ENCODE measurements at regions not wholly inside any gene's neighbourhood (a gene's known extent, or its start where the extent isn't known, plus 50 kb on each side); places are given as distances from the start of the nearest gene placed in this dataset.

DNA sequence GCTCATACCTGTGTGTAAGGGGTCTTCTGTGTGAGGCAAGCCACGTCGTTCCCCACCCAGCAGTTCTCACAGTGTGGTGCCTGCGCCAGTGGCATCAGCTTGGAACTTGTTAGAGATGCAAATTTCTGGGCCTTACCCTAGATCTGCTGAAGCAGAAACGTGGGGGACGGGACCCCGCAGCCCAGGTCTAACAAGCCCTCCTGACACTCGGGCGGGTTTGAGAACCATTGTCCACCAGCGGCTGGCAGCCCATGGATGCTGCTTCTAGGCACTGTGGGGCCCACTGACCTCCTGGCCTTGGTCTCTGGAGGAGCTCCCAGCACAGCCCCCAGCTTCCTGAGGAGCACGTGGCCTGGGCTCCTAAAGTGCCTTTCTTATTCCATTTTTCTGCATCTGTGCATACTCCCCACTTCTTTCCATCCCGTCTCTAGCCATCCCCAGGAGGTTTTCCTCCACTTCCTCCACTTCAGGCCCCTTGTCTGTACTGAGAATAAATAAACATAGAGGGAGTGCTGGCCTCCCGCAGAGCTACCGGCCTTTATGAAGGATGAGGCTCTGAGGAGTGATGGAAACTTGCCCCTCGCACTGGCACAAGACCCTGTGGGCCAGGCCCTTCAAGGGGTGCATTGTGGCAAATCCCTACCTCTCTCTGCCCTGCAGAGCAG is 94.3 kb downstream of the GALR1 start (continued):
- TF ChIP-seq ATF2 (CRISPR knock-in tag; IDR thresholded peaks at IDR 0.05) (no peak), HNRNPH1 (optimal IDR thresholded peaks at IDR 0.05; ENCODE audit: low read depth, low read length) (no peak), ARNT (IDR thresholded peaks at IDR 0.05) (no peak), MEF2D (CRISPR knock-in tag; IDR thresholded peaks at IDR 0.05) (no peak)
- TF ChIP-seq, protein P1, sequence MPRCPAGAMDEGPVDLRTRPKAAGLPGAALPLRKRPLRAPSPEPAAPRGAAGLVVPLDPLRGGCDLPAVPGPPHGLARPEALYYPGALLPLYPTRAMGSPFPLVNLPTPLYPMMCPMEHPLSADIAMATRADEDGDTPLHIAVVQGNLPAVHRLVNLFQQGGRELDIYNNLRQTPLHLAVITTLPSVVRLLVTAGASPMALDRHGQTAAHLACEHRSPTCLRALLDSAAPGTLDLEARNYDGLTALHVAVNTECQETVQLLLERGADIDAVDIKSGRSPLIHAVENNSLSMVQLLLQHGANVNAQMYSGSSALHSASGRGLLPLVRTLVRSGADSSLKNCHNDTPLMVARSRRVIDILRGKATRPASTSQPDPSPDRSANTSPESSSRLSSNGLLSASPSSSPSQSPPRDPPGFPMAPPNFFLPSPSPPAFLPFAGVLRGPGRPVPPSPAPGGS (CRISPR knock-in tag; IDR thresholded peaks at IDR 0.05), result no peak

DNA sequence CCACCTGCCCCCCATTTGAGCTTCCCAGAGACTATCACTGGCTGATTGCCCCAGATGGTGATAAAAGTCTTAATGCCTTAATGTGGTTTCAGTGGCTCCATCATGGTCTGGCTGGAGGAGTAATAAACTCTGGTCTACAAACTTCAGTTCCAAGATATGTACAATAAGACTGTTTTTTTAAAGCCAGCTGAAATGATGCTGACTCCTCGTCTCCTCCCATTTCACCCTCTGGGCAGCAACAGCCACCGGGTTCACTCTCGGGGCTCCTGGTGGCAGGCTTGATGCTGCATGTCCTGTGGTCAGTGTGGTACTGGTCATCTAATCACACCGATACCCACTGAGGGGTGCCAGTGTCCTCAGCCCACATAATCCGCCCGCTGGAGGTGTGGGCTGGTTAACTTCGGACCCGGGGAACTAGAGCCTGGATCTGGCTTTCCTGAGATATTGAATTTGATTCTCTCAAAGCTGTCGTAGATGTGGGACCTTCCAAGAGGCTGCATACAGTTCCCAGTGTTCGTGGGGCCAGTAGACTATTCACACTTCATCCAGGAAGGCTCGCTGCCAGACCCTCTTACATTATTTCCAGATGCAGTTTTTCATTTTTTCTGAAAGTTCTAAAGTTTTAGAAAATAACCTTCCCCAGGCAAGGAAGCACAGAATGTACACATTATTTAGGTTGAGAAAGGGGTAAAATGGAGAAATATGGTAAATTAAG is 95.3 kb downstream of the GALR1 start:
- FAIRE-seq (no peak), ATAC-seq (no peak), DNase-seq (ENCODE audit: low spot score) (no peak)
- Histone ChIP-seq H3K4me3 (replicated peaks in 1 of 3; ENCODE audit: insufficient read depth in 1 of 3, low read depth in 2 of 3, low read length in 3 of 3) (no peak overlapping the region), H2AFZ (ENCODE audit: low read length) (no peak overlapping the region), H3K4me2 (ENCODE audit: low read depth, low read length) (no peak overlapping the region), H3K9me3 (ENCODE audit: low read length) (no peaks in the 10 kb centered on the region), H3K79me2 (ENCODE audit: insufficient read depth, low read length) (no peaks in the 10 kb centered on the region), H3K27me3 (ENCODE audit: control insufficient read depth in 1 of 2, insufficient read depth in 2 of 2, low read length in 2 of 2) (peaks cover 2 to 17% of the 10 kb centered on the region in 2 experiments; a peak in 2 of 5 replicates), H4K20me1 (ENCODE audit: insufficient read depth, low read length) (no peaks in the 10 kb centered on the region), H3K27ac (ENCODE audit: extremely low read length, insufficient read depth, low read length) (no peak overlapping the region), H3K4me1 (ENCODE audit: insufficient read depth, low read length) (no peaks in the 10 kb centered on the region), H3K36me3 (replicated peaks in 1 of 2; ENCODE audit: control insufficient read depth in 1 of 2, insufficient read depth in 2 of 2, low read length in 2 of 2) (no peaks in the 10 kb centered on the region), H3K9ac (ENCODE audit: insufficient read depth, low read depth, low read length) (no peak overlapping the region)
- in situ Hi-C loops (cut with HindIII; ENCODE audit: extremely low pct_ligation_motif_present, low pct_unique_long_range_greater_than_20kb), result no loop called here
- BruUV-seq (replicated peaks), result no TSS peak
- CTCF ChIA-PET (ENCODE audit: low intra/inter-chr PET ratio, low total read pairs), result no interaction called here
- POLR2A ChIA-PET, result no interaction called here
- 10% methylated on average over 6 of the region's 11 CpGs for WGBS (ENCODE audit: low lambda C conversion rate)
- TF ChIP-seq ZNF138 (CRISPR knock-in tag; IDR thresholded peaks at IDR 0.05; ENCODE audit: low read depth), result no peak
- TF ChIP-seq ZBTB34 (CRISPR knock-in tag; IDR thresholded peaks at IDR 0.05), result no peak
- no peak for TF ChIP-seq ZMYM4 (CRISPR knock-in tag; IDR thresholded peaks at IDR 0.05)
- intact Hi-C loops (cut with micrococcal nuclease; ENCODE audit: unreplicated experiment), result no loop called here

All from HepG2 (cell line).